UCSD-AML1 (cell line): ENCODE measurements at regions not wholly inside any gene's neighbourhood (a gene's known extent, or its start where the extent isn't known, plus 50 kb on each side); places are given as distances from the start of the nearest gene placed in this dataset.

Source experiments
- DNase-seq: peaks from one replicate; lab custom pipeline; 2025; ENCODE audit not compliant: unreplicated experiment; lab: John Stamatoyannopoulos, UW

DNA sequence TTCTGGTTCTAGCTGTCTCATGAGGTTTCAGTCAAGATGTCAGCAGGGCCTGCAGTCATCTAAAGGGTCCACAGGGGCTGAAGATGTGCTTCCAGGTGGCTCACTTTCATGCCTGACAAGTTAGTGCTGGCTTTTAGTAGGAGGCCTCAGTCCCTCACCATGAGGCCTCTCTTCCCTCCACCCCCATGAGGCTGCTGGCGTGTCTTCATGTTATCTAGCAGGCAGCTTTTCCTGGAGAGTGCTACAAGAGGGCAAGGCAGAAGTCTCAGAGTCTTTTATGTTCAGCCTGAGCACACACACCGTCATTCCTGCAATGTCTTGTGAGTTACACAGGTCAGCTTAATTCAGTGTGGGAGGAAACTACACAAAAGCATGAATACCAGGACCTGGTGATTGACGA, 769.9 kb downstream of the HDGFL1 start:
- DNase-seq = no peak

DNA sequence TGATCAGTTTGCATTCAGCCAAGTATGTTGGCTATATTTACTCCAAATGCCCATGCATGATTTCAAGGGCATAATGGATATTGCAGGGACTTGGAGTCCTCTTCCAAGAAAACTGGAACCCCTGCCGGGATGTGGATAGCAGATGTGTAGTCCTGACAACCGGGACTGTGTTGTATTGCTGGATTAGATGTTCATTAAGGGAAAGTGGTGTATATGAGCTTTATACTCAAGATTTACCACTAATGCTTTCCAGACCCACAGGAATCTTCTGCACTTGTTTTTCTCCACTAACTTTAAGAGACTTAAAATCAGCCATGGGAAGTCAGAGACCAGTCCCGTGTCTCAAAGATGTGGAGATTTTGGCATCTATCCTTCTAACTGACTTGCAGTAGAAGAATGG, 770.9 kb downstream of the HDGFL1 start:
- DNase-seq = no peak

GRCh38 chr6:23343610-23344306, 774.4 kb downstream of the HDGFL1 start:
- no peak for DNase-seq

DNA sequence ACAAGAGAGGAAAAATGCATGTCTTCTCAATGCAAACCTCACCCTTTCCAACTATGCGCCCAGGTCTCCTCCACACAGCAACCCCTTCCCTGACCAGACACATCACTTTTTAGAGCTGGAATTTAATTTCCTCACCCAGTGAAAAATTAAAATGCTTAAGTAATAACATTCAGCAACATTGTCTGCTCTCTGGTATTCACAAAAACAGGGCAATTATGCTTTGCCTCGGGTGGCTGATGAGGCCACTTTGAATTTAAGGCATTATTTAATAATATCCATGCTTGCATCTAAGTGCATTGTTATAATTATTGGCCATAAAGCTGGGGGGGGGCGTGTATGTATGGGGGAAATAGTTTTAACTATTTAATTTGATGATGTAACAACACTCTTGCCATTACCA, 777.8 kb upstream of the NRSN1 start:
- no peak for DNase-seq

GRCh38 chr6:23349521-23350147, 776.4 kb upstream of the NRSN1 start:
- DNase-seq = no peak

DNA sequence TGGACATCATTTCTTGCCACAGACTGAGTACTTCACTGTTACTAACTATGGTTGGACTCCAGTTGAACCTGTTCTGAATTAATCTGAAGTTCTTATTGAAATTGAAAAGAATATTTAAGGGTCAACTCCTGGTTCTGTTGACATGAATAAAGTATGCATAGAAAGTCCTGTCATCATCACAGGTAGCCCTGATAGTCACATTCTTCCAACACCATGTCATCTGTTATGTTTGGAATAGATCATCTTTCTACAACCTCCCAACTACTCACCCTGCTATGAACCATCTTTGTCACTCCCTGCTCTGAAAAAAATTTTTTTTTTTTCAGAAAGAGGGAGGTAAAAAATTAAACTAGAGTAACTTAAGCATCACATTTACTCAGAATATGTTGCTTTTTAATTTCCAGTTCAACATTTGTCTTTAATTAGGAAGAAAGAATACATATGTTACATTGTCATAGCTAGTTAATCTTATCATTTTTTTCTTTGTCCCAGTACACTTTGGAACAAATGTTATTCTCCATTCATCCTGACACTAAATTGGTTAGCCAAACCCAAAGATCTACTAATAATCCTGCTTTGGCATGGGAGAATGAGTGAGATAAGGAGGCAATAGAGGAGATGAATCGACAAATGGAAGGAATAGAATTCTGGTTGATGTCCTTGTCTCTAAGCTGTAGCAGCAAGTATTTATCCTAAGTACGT, 775.1 kb upstream of the NRSN1 start:
- DNase-seq = no peak

- DNase-seq = no peak
Measured at GRCh38 chr6:23354004-23354403, 772.0 kb upstream of the NRSN1 start.

GRCh38 chr6:23357185-23357766, 768.7 kb upstream of the NRSN1 start:
- DNase-seq = no peak

DNA sequence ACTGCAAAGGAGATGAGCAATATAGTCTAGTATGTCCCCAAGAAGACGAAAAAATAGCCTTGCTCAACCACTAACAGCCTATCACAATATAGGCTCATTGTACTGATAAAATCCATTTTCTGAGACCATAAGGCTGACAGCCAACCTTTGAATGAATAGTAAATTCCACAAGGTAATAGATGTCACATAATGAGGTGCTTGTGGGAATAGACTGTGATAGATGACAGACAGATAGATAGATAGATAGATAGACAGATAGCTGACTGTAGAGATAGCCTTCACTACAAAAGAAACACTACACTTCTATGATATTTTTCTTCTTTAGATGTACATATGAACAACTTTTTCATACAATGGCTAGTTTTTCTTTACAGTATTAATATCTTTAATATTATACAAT, 760.3 kb upstream of the NRSN1 start:
- no peak for DNase-seq

GRCh38 chr6:23367311-23367710, 758.7 kb upstream of the NRSN1 start:
- DNase-seq = no peak

DNA sequence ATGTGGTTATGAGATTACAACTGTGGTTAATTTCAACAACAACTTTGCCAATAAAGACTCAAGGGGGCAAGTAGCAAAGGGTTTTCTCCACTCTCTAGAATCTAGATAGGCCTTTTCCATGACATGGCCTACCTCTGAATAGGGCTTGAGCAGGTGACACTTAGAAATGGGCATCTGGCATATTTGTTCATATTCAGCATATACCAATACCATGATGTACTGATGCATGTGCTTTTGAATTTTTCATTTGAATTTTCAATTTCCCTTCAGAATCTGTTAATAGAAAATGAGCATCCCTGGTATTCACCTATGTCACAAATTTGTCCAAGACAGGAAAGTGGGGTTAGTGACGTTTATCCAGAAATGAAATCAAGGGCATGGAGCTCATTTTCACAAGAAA, 757.5 kb upstream of the NRSN1 start:
- DNase-seq = no peak

DNA sequence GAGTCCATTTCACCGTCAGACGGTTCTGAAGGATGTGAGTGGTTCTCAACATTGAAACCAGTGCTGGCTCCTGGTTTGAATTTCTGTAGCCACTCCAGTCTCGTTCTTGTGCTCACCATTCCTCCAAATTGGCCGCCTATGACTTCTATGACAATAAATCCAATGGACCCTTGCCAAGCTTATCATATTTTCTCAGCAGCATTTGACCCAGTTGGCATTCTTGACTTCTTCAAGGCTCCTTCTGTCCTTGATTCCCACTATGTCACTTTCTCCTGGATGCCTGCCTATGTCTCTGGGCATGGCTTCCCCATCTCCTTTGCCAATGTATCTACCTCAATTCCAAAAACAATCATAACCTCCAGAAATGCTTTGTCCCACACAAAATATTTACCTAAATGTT, 756.0 kb upstream of the NRSN1 start:
- DNase-seq = no peak

DNA sequence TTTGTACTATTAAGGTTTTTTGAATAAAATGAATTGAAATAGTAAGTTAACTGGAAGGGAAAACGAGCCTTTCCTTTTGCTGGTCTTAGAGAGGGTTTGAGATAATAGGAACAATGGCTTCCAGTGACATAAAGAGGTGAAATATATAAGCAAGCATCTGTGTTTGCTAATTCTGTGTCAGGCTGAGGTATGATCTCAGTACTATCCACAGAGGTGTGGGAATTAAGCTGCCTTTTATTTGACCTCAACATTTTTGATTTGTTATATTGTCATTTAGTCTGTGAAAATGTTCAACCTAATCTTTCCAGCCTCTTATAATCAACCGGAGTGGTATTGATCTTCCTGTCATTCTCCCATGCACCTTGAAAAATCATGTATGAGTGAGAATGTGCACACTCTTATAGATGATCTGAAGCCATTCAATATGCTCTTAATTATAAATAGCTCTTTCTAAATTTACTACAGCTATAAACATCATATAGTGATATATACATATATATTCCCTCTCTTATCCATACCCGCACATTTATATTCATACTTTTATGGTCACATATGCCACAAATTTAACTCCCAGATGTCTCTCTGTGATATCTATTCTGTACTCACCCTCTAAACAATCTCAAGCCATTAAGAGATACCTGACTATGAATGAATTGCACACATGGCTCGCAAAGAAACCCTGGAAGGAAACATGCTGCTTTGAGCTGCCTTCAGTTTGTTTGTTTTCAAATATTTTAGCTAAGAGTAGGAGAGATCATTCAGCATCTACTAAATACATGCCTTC, 754.7 kb upstream of the NRSN1 start:
- DNase-seq = no peak

DNA sequence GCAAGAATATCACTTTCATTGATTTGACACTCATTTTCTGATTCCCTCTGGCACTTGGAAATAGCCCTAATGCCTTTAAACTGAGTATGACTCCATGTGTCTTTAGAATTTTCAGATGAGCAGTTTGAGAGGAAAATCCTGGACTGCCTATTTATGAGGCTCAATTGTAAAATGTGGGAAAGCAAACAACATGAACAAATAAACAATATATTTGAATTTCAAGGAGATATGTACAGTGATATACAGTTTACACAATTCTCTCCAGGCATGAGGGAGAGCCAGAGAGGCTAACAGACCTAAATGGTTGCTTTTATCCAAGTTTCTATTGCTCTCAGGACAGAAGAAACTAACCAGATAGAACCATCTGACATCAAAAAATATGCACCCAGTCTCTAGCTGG, 748.2 kb upstream of the NRSN1 start:
- no peak for DNase-seq

DNA sequence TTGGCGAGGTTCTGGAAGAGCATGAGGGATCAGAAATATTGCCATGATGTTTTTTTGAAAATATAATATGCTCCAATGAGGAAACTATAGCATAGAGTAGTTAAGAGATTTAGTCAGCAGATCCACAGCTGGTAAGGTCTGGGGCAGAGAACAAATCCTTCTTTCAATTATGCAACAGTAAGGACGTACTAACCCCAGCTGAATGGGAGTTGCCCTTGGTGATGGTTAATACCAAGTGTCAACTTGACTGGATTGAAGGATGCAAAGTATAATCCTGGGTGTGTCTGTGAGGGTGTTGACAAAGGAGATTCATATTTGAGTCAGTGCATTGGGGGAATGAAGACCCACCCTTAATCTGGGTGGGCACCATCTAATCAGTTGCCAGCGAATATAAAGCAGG, 745.5 kb upstream of the NRSN1 start:
- DNase-seq = no peak

DNA sequence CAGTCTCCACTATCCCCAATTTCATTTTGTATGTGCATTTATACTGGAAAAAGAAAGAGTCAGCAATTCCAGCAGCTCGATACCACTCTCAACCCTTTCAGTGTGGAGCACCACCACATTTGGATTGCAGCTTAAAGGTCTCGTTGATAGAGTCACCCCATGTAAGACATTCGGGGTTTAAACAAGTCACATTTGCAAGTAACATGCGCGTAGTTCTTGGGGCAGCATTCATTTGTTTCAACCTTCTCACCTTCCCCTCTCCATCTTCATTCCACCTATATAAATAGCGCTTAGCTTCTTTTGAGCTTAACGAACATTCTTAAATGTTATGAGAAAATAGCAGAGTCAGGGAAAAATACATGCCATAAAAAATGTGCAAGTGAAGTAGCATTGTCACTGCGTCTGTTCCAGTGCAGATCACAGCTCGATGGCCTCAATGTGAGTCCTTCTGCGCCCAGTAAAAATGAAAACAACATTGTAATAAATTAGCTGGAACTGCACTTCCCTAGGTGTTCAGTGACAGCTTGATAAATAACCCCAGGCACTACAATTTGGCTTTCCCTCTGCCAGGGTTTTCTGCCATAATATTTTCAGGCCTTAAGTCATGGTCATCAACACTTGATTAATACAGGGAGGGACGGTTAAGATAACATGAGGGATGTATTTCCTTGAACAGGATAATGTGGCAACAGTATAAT, 737.8 kb upstream of the NRSN1 start:
- DNase-seq = no peak

DNA sequence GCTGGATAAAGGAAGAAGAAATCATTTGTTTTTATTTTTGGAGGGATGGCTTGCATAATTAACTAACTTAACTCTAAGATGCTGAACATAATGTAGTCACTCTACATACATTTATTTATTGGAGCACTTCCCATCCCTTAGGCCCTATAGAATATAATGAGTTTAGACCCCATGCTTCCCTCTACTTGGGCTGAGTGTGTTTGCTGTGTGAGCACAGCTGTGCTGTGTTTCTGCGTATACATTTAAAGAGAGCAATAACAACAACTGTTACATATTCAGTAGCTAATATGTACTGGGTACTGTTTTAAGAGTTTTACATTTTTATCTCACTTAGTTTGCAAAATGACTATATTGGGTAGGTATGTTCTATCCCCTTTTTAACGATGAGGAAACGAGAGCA, 736.6 kb upstream of the NRSN1 start:
- no peak for DNase-seq

GRCh38 chr6:23390221-23390620, 735.8 kb upstream of the NRSN1 start:
- no peak for DNase-seq

DNA sequence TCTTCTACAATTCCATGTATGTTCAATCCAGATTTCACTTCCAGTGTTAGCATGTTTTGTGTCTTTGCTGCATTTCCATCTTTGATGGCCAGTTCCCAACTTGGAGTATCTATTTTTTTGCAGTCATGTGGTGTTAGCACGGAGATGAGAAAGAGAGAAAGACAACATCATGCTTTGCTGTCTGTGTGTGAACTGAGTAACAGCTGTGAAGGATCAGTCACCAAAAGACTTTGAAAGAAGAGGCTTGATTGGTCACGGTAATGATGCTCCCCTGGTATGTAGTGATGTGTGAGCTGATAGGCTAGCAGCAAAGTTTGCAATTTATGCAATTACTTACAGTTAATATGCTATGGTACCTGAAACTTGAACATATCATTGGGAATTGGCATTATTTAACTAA, 731.3 kb upstream of the NRSN1 start:
- no peak for DNase-seq

GRCh38 chr6:23395381-23395780, 730.6 kb upstream of the NRSN1 start:
- no peak for DNase-seq

DNA sequence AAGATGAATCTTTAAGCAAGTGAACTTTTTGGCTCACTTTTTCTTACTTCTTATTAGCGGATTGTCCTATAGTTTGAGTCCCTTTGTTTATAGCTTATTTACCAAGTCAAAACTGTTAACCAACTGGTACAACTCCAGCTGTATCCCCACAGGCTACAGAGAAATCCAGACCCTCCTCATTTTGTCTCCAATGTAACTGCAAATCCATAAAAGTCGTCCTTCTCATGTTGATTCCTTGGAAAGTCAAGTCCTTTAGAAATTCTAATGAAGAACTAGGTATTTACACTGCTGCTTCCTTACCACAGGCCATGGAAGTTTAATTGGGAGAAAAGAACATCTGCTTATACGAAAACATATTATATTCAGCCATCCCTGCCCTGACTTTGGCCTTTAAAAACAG, 729.1 kb upstream of the NRSN1 start:
- no peak for DNase-seq
